ENCODE measurements at regions not wholly inside any gene's neighbourhood (a gene's known extent, or its start where the extent isn't known, plus 50 kb on each side); places are given as distances from the start of the nearest gene placed in this dataset.
"Not testable (repeated sequence)": the region's sequence is repeated elsewhere in the genome, so short reads cannot be mapped to it uniquely, and the experiment has no call there.

DNA sequence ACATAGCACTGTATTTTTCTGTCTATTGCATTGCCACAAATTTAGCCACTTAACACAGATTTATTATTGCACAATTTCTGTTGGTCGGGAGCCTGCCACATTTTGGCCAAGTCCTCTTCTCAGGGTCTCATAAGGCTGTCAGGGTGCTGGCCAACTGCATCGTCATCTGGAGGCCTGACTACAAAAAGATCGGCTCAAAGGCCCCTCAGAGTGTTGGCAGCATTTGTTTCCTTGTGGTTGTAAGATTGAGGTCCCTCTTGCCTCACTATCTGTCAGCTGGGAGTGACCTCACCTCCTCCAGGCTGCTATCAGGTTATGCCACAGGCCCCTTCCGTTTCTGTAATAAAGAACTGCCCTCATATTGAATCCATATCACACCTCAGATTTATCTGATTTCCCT is 67.3 kb upstream of the BDP1 start:
- TF ChIP-seq NR3C1 (IDR thresholded peaks at IDR 0.05); CBX2 (IDR thresholded peaks at IDR 0.05; ENCODE audit: borderline replicate concordance, low read depth); CTCF (IDR thresholded peaks at IDR 0.05); RAD21 (conservative IDR thresholded peaks at IDR 0.05 in 1 of 2, IDR thresholded peaks at IDR 0.05 in 1 of 2); KDM1A (IDR thresholded peaks at IDR 0.05; ENCODE audit: low read depth): not testable (repeated sequence)

All from A549 (cell line).